ENCODE measurements at regions not wholly inside any gene's neighbourhood (a gene's known extent, or its start where the extent isn't known, plus 50 kb on each side); places are given as distances from the start of the nearest gene placed in this dataset.

- TF ChIP-seq POLR2A (IDR thresholded peaks at IDR 0.05): no peak
- TF ChIP-seq CTCF (IDR thresholded peaks at IDR 0.05 in 8 of 11, conservative IDR thresholded peaks at IDR 0.05 in 3 of 11): no peak
- TF ChIP-seq POLR2AphosphoS5 (IDR thresholded peaks at IDR 0.05): no peak
- intact Hi-C loops (cut with DNase I; ENCODE audit: low total_unique reads): no loop called here
- 93 to 97% (median 94%) methylated on average over 2 of the region's 2 CpGs for WGBS, 5 donors
- no peak overlapping the region for H3K27ac ChIP-seq
- H3K4me3 ChIP-seq: no peak overlapping the region
- no peaks in the 10 kb centered on the region for H3K36me3 ChIP-seq
- peaks cover 0 to 4% (median 0%) of the 10 kb centered on the region in 8 donors for H3K9me3 ChIP-seq
- H3K4me1 ChIP-seq: no peaks in the 10 kb centered on the region
- no peak for DNase-seq
- H3K27me3 ChIP-seq (replicated peaks in 1 of 7): no peaks in the 10 kb centered on the region
Observed at GRCh38 chr6:120348926-120349325, 985.4 kb downstream of the TBC1D32 start.

DNA sequence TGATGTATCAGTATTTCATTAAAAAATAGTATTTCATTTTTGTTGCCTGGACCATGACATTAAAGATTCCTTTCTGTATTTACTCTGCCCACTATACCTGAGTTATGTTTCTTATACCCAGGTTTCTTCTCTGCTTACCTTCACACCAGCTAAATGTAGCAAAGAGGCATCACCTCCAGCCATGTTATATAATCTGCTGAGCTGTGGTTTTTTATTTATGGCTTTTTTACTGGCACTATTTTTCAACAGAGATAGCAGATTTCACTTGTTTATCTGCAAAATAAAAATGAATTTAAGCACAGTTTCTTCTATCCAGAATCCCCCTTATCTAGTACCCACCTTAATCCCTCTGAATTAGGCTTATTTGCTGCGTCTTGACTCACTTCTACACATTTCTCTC is 979.0 kb upstream of the MAN1A1 start:
- DNase-seq: no peak
- Histone ChIP-seq H3K4me3 (no peak overlapping the region), H3K9me3 (peaks cover 0 to 2% (median 0%) of the 10 kb centered on the region in 8 donors), H3K36me3 (no peaks in the 10 kb centered on the region), H3K27ac (no peak overlapping the region), H3K4me1 (no peaks in the 10 kb centered on the region), H3K27me3 (replicated peaks in 1 of 7) (no peaks in the 10 kb centered on the region)
- no peak for TF ChIP-seq POLR2A (IDR thresholded peaks at IDR 0.05)
- TF ChIP-seq POLR2AphosphoS5 (IDR thresholded peaks at IDR 0.05): no peak
- TF ChIP-seq CTCF (IDR thresholded peaks at IDR 0.05 in 8 of 11, conservative IDR thresholded peaks at IDR 0.05 in 3 of 11): no peak
- 71 to 83% (median 76%) methylated on average over 1 of the region's 1 CpG for WGBS, 5 donors
- intact Hi-C loops (cut with DNase I; ENCODE audit: low total_unique reads): no loop called here

DNA sequence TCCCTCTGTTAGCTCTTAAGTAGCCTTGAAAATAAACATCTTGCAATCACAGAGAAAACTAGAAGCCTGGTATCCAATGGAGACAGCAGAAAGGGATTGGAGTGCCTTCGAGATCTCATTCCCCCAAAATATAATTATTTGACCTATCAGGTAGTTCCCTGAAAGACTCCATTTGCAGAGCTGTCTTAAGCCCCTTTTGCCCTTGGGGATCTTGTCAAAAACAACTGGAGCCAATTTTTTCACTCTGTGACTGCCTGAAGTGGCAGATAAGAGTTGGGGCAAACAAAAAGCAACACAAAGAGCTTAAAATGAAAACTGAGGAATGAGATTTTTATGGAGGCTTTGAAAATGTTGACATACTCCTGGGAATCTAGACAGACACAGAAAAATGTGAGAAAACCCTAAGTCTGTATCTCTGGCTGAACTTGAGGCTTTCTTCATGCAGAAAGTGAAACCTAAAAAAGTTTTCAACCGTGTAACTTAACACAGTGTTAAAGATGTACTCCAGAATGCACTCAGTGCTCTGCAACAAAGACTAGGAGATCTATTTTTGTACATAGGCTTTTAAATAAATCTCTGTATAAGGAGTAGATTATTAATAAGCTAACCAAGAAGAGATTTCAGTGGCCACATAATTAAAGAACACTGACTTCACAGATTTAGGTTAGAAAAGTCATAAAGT is 971.1 kb upstream of the MAN1A1 start:
- DNase-seq: no peak
- H3K4me3 ChIP-seq: no peak overlapping the region
- no peaks in the 10 kb centered on the region for H3K4me1 ChIP-seq
- H3K27ac ChIP-seq: no peak overlapping the region
- TF ChIP-seq POLR2A (IDR thresholded peaks at IDR 0.05): no peak
- no peak for TF ChIP-seq POLR2AphosphoS5 (IDR thresholded peaks at IDR 0.05)
- H3K9me3 ChIP-seq: peaks cover 5 to 39% (median 29%) of the 10 kb centered on the region in 8 donors
- 61 to 74% (median 66%) methylated on average over 2 of the region's 2 CpGs for WGBS, 5 donors
- no peaks in the 10 kb centered on the region for H3K27me3 ChIP-seq (replicated peaks in 1 of 7)
- no peaks in the 10 kb centered on the region for H3K36me3 ChIP-seq
- intact Hi-C loops (cut with DNase I; ENCODE audit: low total_unique reads): no loop called here

- DNase-seq: no peak
- no peaks in the 10 kb centered on the region for H3K9me3 ChIP-seq
- H3K36me3 ChIP-seq: no peaks in the 10 kb centered on the region
- intact Hi-C loops (cut with DNase I; ENCODE audit: low total_unique reads): no loop called here
- no peak for TF ChIP-seq POLR2A (IDR thresholded peaks at IDR 0.05)
- TF ChIP-seq CTCF (IDR thresholded peaks at IDR 0.05 in 8 of 11, conservative IDR thresholded peaks at IDR 0.05 in 3 of 11): no peak
- no peak for TF ChIP-seq POLR2AphosphoS5 (IDR thresholded peaks at IDR 0.05)
- no peaks in the 10 kb centered on the region for H3K27me3 ChIP-seq (replicated peaks in 1 of 7)
- no peak overlapping the region for H3K4me3 ChIP-seq
- H3K27ac ChIP-seq: no peak overlapping the region
- 86 to 100% (median 91%) methylated on average over 1 of the region's 1 CpG for WGBS, 5 donors
- no peaks in the 10 kb centered on the region for H3K4me1 ChIP-seq
Observed at GRCh38 chr6:120304223-120304622, 954.7 kb upstream of the MAN1A1 start.

Measured in spleen (tissue), 11 donors.